ENCODE measurements at regions not wholly inside any gene's neighbourhood (a gene's known extent, or its start where the extent isn't known, plus 50 kb on each side); places are given as distances from the start of the nearest gene placed in this dataset.

DNA sequence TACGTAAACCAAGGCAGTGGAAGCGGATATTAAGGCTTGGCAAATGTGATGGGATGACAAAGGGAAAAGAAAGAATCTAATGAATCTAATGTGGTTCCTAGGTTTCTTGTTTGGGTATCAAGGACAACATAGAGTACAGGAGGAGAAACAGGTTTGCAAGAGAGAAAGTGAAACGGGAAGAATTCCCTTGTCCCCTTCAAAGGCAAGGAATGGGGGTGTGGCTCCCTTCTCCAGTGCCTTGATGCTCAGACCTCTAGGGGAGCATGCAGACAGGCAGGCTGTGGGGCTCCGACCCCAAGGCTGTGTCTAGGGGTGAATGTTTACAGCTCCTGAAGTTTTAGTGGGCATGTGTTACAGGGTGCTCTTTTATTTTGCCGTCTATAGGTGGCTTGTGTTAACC is 317.5 kb upstream of the HSF2 start:
- TF ChIP-seq, protein P1, sequence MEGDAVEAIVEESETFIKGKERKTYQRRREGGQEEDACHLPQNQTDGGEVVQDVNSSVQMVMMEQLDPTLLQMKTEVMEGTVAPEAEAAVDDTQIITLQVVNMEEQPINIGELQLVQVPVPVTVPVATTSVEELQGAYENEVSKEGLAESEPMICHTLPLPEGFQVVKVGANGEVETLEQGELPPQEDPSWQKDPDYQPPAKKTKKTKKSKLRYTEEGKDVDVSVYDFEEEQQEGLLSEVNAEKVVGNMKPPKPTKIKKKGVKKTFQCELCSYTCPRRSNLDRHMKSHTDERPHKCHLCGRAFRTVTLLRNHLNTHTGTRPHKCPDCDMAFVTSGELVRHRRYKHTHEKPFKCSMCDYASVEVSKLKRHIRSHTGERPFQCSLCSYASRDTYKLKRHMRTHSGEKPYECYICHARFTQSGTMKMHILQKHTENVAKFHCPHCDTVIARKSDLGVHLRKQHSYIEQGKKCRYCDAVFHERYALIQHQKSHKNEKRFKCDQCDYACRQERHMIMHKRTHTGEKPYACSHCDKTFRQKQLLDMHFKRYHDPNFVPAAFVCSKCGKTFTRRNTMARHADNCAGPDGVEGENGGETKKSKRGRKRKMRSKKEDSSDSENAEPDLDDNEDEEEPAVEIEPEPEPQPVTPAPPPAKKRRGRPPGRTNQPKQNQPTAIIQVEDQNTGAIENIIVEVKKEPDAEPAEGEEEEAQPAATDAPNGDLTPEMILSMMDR (conservative IDR thresholded peaks at IDR 0.05; ENCODE audit: low read depth, low read length) = no peak

DNA sequence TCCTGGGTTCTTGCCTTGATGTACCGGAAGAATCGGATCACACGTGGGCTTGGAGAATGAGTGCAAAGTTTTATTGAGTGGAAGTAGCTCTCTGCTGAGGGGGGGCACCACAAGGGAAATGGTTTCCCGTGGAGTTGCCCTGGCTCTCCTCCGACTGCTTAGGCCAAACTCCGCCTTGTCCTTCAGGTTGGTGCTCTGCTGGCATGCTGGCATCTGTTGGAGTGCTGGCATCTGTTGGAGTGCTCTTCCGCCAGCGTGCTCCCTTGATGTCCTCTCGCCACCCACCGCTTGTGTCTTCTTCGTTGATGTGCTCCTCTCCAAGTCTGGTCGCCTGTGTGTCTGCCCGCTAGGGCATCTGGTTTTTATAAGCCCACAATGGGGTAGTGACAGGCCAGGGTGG is 317.1 kb upstream of the HSF2 start:
- TF ChIP-seq, protein P1 (conservative IDR thresholded peaks at IDR 0.05; ENCODE audit: low read depth, low read length) = no peak
- H3K4me3 ChIP-seq (ENCODE audit: low read length) = no peak overlapping the region
- DNase-seq (ENCODE audit: low read depth) = no peak

More for the DNA sequence above, 317.5 kb upstream of the HSF2 start:
- no peak for DNase-seq (ENCODE audit: low read depth)
- H3K4me3 ChIP-seq (ENCODE audit: low read length) = no peak overlapping the region

DNA sequence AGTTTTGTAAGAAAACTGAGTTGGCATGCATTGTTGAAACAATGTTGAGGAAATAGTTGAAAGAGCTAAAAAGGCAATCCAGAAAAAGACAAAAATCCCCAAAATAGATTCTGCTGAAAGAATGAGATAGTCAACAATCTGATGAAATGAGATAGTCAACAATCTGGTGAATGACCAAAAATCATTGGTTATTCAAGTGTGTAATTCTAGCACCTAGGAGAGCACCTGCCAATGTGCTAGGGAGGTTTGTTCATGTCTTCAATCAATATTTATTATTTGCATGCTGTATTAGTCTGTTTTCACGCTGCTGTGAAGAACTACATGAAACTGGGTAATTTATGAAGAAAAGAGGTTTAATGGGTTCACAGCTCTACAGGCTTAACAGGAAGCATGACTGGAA is 307.1 kb upstream of the HSF2 start:
- no peak overlapping the region for H3K4me3 ChIP-seq (ENCODE audit: low read length)
- TF ChIP-seq, protein P1 (conservative IDR thresholded peaks at IDR 0.05; ENCODE audit: low read depth, low read length) = no peak
- DNase-seq (ENCODE audit: low read depth) = no peak

DNA sequence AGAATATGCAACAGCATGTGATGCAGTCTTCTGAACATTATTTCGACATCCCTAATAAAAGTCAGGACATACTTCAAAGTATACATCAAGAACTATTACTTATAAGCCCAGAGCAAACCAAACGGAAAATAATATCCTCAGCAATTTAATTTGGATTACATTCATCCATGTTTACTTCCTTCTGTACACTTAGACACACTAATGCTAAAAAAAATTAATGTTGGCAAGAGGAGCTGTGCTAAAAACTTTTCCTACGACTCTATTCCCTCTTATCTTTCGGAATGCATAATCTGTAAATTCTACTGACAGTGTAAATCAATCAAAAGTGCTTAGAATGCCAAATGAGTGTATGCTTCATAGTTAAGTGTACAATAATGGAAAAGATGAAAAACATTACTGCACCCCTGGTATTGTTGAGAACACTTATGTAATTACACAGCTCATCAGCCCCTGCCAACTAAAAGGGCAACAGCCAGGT is 301.2 kb upstream of the HSF2 start:
- no peak overlapping the region for H3K4me3 ChIP-seq (ENCODE audit: low read length)
- DNase-seq (ENCODE audit: low read depth) = peak; percentile 94
- TF ChIP-seq, protein P1 (conservative IDR thresholded peaks at IDR 0.05; ENCODE audit: low read depth, low read length) = no peak

DNA sequence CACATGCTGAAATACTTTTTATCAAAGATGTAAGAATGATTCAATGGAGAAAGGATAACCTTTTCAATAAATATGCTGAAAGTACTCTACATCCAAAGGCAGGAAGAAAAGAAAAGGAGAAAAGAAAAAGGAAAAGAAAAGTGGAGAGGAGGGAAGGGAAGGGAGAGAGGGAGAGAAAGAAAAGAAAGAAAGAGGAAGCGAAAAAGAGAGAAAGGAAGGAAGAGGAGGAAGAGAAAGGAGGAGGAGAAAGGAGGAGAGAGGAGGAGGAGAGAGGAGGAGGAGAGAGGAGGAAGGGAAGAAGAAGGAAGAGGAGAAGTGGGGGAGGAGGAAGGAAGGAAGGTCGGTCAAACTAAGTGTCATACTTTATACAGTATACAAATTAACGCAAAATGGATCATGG is 297.4 kb upstream of the HSF2 start:
- no peak overlapping the region for H3K4me3 ChIP-seq (ENCODE audit: low read length)
- TF ChIP-seq, protein P1 (conservative IDR thresholded peaks at IDR 0.05; ENCODE audit: low read depth, low read length) = no peak
- no peak for DNase-seq (ENCODE audit: low read depth)

DNA sequence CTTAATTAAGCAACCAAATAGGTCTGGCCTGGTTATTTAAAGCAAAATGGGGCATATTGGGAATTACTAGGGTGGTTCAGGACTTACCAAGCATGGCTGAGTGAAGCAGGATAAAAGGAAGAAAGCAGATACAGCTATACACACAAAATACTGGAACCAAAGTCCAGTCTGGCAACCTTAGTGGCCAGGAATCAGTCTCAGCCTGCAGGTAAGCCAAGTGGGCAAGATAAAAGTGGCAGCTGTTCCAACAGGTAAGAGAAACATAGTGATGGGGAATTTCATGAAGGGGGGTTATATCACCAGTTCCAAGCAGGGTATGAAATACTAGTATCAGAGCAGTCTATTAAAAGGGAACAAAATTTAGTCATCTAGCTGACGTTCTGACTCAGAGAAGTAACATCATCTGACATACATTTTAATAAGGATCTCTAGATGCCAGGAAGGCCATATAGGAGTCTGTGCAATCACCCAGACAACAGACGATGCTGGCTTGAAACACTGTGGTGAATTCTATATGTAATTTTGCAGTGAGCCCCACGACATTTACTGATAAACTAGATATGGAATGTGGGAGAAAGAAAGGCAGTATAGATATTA is 292.1 kb upstream of the HSF2 start:
- no peak for DNase-seq (ENCODE audit: low read depth)
- TF ChIP-seq, protein P1 (conservative IDR thresholded peaks at IDR 0.05; ENCODE audit: low read depth, low read length) = no peak
- H3K4me3 ChIP-seq (ENCODE audit: low read length) = no peak overlapping the region

DNA sequence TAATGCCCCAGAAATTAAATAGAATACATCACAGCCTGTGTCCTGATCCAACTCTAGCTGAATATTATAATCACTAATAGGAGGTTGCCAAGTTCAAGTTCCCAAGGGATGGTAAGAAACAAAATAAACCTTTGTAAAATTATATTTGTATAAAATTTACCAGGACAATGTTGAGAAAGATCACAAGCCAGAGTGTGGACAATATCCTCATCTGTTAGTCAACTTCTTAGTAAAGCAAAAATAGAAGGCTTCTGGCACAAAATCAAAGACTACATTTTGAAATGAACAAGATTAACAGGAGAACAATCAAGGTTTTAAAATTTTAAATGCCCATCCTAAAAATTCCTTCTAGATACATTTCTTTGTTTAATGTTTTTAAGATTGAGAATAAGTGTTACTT is 290.4 kb upstream of the HSF2 start:
- TF ChIP-seq, protein P1 (conservative IDR thresholded peaks at IDR 0.05; ENCODE audit: low read depth, low read length) = no peak
- no peak overlapping the region for H3K4me3 ChIP-seq (ENCODE audit: low read length)
- no peak for DNase-seq (ENCODE audit: low read depth)
